ENCODE measurements at regions not wholly inside any gene's neighbourhood (a gene's known extent, or its start where the extent isn't known, plus 50 kb on each side); places are given as distances from the start of the nearest gene placed in this dataset.
"Not testable (repeated sequence)": the region's sequence is repeated elsewhere in the genome, so short reads cannot be mapped to it uniquely, and the experiment has no call there.

- DNase-seq: not testable (repeated sequence)
These were observed 75.0 kb upstream of the FAM153A start for GRCh38 chr5:177857642-177858200.

- DNase-seq: not testable (repeated sequence)
These were observed 73.8 kb upstream of the FAM153A start for GRCh38 chr5:177856474-177856873.

- not testable (repeated sequence) for DNase-seq
These were observed 65.2 kb upstream of the FAM153A start for GRCh38 chr5:177847914-177848313.

- DNase-seq: peak; percentile 1
These were observed 63.9 kb upstream of the FAM153A start for GRCh38 chr5:177846598-177846997.

GRCh38 chr5:177845906-177846305 is 63.2 kb upstream of the FAM153A start:
- DNase-seq: not testable (repeated sequence)

GRCh38 chr5:177836191-177836590 is 53.5 kb upstream of the FAM153A start:
- not testable (repeated sequence) for DNase-seq

All from central memory CD4-positive, alpha-beta T cell (primary cell).